Sigmoid colon (tissue), 4 donors: ENCODE measurements at regions not wholly inside any gene's neighbourhood (a gene's known extent, or its start where the extent isn't known, plus 50 kb on each side); places are given as distances from the start of the nearest gene placed in this dataset.

Source experiments
- EP300 ChIP-seq, 4 donors: sonication (generic); formaldehyde crosslinking; IDR thresholded peaks; one replicate each; pipeline ENCODE4 v1.6.1; 2017; ENCODE audit warnings: antibody characterized with exemption in 4 of 4
- POLR2A ChIP-seq, 2 donors: fragments of 450-650 bp; IDR thresholded peaks; one replicate each; pipeline ENCODE4 v1.6.1; 2016; ENCODE audit warnings: antibody characterized with exemption in 2 of 2, mild to moderate bottlenecking in 2 of 2, moderate library complexity in 2 of 2
- POLR2AphosphoS5 ChIP-seq, 4 donors: sonication (generic); formaldehyde crosslinking; IDR thresholded peaks; one replicate each; pipeline ENCODE4 v1.6.1; 2017; ENCODE audit warnings: antibody characterized with exemption in 4 of 4
- TF ChIP-seq, protein P1 (sequence below), 4 experiments: fragments of 450-650 bp in 3 of 4; fragments of 200-600 bp in 1 of 4; IDR thresholded peaks; one replicate each; pipeline ENCODE4 v1.5.1; 2016 to 2019; ENCODE audit warnings: antibody characterized with exemption in 4 of 4, mild to moderate bottlenecking in 3 of 4, moderate library complexity in 2 of 4

DNA sequence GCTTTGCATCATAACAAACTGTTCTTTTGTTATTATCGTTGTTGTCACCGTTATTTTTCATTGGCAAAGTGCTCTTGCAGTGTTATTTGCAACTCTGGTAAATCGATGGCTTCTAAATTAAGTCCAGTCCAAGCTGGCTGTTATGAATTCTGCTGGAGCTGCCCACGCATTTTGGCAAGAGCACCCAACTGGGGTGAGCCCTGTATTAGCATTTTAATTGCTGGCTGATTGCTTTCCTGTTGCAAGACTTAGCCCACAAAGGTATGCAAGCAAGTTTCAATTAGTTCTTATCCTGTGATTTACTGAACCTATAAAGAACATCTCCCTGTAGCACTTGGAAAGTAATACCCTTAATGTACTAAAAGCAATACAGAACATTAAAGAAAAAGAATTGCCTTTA lies 226.8 kb downstream of the ACTR3B start:
- TF ChIP-seq, protein P1, sequence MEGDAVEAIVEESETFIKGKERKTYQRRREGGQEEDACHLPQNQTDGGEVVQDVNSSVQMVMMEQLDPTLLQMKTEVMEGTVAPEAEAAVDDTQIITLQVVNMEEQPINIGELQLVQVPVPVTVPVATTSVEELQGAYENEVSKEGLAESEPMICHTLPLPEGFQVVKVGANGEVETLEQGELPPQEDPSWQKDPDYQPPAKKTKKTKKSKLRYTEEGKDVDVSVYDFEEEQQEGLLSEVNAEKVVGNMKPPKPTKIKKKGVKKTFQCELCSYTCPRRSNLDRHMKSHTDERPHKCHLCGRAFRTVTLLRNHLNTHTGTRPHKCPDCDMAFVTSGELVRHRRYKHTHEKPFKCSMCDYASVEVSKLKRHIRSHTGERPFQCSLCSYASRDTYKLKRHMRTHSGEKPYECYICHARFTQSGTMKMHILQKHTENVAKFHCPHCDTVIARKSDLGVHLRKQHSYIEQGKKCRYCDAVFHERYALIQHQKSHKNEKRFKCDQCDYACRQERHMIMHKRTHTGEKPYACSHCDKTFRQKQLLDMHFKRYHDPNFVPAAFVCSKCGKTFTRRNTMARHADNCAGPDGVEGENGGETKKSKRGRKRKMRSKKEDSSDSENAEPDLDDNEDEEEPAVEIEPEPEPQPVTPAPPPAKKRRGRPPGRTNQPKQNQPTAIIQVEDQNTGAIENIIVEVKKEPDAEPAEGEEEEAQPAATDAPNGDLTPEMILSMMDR (IDR thresholded peaks at IDR 0.05): no peak
- TF ChIP-seq POLR2A (IDR thresholded peaks at IDR 0.05) (no peak), EP300 (IDR thresholded peaks at IDR 0.05) (no peak), POLR2AphosphoS5 (IDR thresholded peaks at IDR 0.05) (no peak)
